ENCODE measurements at regions not wholly inside any gene's neighbourhood (a gene's known extent, or its start where the extent isn't known, plus 50 kb on each side); places are given as distances from the start of the nearest gene placed in this dataset.

GRCh38 chr12:69123919-69124638 lies 115.3 kb upstream of the CPSF6 start:
- no peaks in the 10 kb centered on the region for H3K4me1 ChIP-seq (ENCODE audit: control insufficient read depth, insufficient read depth, low read length, unreplicated experiment)
- H2AFZ ChIP-seq (ENCODE audit: low read length, unreplicated experiment) = no peak overlapping the region
- H3K4me3 ChIP-seq (ENCODE audit: low read depth, low read length) = no peak overlapping the region
- H3K27ac ChIP-seq (ENCODE audit: low read depth, low read length) = no peak overlapping the region
- no peaks in the 10 kb centered on the region for H3K36me3 ChIP-seq (ENCODE audit: insufficient read depth, low read length)
- H3K79me2 ChIP-seq (ENCODE audit: control insufficient read depth, insufficient read depth, low read length, unreplicated experiment) = no peaks in the 10 kb centered on the region
- H3K27me3 ChIP-seq (ENCODE audit: insufficient read depth, low read length) = peaks cover 7% of the 10 kb centered on the region; the same call in 1 of the 2 replicates

DNA sequence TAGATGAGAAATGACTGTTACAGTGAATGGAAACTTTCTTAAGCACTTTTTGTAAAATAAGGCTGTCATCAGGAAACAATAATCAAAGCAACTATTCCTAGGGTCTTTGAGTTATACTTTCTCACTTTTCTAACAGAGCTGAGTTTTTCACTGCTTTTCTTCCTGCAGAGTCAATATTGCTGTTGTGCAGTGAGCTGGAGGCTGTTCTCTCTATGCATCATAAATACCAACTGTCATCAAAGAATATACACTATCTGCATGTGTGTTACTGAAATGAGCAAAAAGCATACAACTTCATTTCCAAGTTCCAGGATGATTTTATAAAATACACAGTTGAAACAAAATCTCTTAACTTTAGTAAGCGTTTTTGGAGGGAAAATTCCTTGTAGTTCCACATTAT lies 110.4 kb upstream of the CPSF6 start:
- Histone ChIP-seq H2AFZ (ENCODE audit: low read length, unreplicated experiment) (no peak overlapping the region), H3K36me3 (ENCODE audit: insufficient read depth, low read length) (no peaks in the 10 kb centered on the region), H3K4me1 (ENCODE audit: control insufficient read depth, insufficient read depth, low read length, unreplicated experiment) (no peaks in the 10 kb centered on the region), H3K27me3 (ENCODE audit: insufficient read depth, low read length) (peaks cover 11% of the 10 kb centered on the region; the same call in 1 of the 2 replicates), H3K4me3 (ENCODE audit: low read depth, low read length) (no peak overlapping the region), H3K79me2 (ENCODE audit: control insufficient read depth, insufficient read depth, low read length, unreplicated experiment) (no peaks in the 10 kb centered on the region), H3K27ac (ENCODE audit: low read depth, low read length) (no peak overlapping the region)

- Histone ChIP-seq H3K4me1 (ENCODE audit: control insufficient read depth, insufficient read depth, low read length, unreplicated experiment) (no peaks in the 10 kb centered on the region), H3K27me3 (ENCODE audit: insufficient read depth, low read length) (peaks cover 11% of the 10 kb centered on the region; the same call in 1 of the 2 replicates), H3K36me3 (ENCODE audit: insufficient read depth, low read length) (no peaks in the 10 kb centered on the region), H3K27ac (ENCODE audit: low read depth, low read length) (no peak overlapping the region), H2AFZ (ENCODE audit: low read length, unreplicated experiment) (no peak overlapping the region), H3K4me3 (ENCODE audit: low read depth, low read length) (no peak overlapping the region), H3K79me2 (ENCODE audit: control insufficient read depth, insufficient read depth, low read length, unreplicated experiment) (no peaks in the 10 kb centered on the region)
Measured at GRCh38 chr12:69129564-69129963, 109.8 kb upstream of the CPSF6 start.

DNA sequence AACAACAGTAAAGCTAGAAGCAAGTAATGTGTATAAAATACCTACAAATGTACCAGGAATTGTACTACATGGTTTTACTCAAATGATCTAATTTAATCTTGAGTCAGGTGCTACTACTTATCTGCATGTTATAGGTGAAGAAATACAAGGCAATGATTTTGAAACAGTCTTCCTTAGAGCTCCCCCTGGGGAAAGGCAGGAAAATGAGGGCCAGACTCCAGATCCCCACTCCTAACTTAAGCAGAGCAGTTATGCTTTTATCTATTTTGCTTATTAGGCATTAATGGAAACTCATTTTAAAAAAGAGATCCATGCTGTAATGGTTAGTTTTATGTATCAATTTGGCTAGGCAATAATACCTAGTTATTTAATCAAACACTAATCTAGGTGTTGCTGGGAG lies 109.3 kb upstream of the CPSF6 start:
- H3K4me1 ChIP-seq (ENCODE audit: control insufficient read depth, insufficient read depth, low read length, unreplicated experiment) = no peaks in the 10 kb centered on the region
- no peaks in the 10 kb centered on the region for H3K36me3 ChIP-seq (ENCODE audit: insufficient read depth, low read length)
- no peak overlapping the region for H3K27ac ChIP-seq (ENCODE audit: low read depth, low read length)

GRCh38 chr12:69131077-69131476 lies 108.3 kb upstream of the CPSF6 start:
- Histone ChIP-seq H3K27me3 (ENCODE audit: insufficient read depth, low read length) (peaks cover 11% of the 10 kb centered on the region; the same call in 1 of the 2 replicates), H3K4me1 (ENCODE audit: control insufficient read depth, insufficient read depth, low read length, unreplicated experiment) (no peaks in the 10 kb centered on the region), H2AFZ (ENCODE audit: low read length, unreplicated experiment) (no peak overlapping the region), H3K27ac (ENCODE audit: low read depth, low read length) (no peak overlapping the region), H3K36me3 (ENCODE audit: insufficient read depth, low read length) (no peaks in the 10 kb centered on the region), H3K4me3 (ENCODE audit: low read depth, low read length) (no peak overlapping the region), H3K79me2 (ENCODE audit: control insufficient read depth, insufficient read depth, low read length, unreplicated experiment) (no peaks in the 10 kb centered on the region)

More for the DNA sequence above, 109.3 kb upstream of the CPSF6 start:
- no peaks in the 10 kb centered on the region for H3K79me2 ChIP-seq (ENCODE audit: control insufficient read depth, insufficient read depth, low read length, unreplicated experiment)
- no peak overlapping the region for H3K4me3 ChIP-seq (ENCODE audit: low read depth, low read length)
- no peak overlapping the region for H2AFZ ChIP-seq (ENCODE audit: low read length, unreplicated experiment)
- peaks cover 11% of the 10 kb centered on the region; the same call in 1 of the 2 replicates for H3K27me3 ChIP-seq (ENCODE audit: insufficient read depth, low read length)

DNA sequence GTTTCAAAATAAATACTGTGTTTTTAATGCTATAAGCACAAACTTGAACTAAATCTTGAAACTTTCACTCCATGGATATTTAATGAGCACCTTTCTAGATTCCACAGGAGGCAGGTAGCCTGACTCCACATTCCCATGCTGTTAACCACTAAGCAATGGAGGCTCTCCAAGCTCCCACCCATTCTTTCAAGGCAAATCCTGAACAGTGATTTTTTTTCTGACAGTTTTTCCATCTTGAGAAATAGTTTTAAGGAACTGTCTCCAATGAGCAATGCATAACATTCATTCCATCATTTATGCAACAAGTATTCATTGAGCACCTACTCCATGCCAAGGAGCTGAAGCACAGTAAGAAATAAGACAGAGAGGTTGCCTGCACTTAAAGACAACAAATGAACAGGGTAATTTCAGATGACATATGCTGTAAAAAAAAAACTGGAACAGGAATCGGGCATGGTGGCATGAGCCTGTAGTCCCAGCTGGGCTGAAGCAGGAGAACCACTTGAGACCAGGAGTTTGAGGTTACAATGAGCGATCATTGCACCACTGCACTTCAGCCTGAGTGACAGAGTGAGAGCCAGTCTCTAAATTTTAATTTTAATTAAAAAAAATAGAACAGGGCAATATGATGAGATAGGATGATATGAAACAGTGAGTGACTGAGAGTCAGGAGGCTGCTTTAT lies 102.3 kb upstream of the CPSF6 start:
- peaks cover 11% of the 10 kb centered on the region; the same call in 1 of the 2 replicates for H3K27me3 ChIP-seq (ENCODE audit: insufficient read depth, low read length)
- H3K4me1 ChIP-seq (ENCODE audit: control insufficient read depth, insufficient read depth, low read length, unreplicated experiment) = no peaks in the 10 kb centered on the region
- no peak overlapping the region for H3K4me3 ChIP-seq (ENCODE audit: low read depth, low read length)
- no peaks in the 10 kb centered on the region for H3K79me2 ChIP-seq (ENCODE audit: control insufficient read depth, insufficient read depth, low read length, unreplicated experiment)
- H3K27ac ChIP-seq (ENCODE audit: low read depth, low read length) = no peak overlapping the region
- H2AFZ ChIP-seq (ENCODE audit: low read length, unreplicated experiment) = no peak overlapping the region
- no peaks in the 10 kb centered on the region for H3K36me3 ChIP-seq (ENCODE audit: insufficient read depth, low read length)

GRCh38 chr12:69141074-69141473 lies 98.3 kb upstream of the CPSF6 start:
- Histone ChIP-seq H3K27me3 (ENCODE audit: insufficient read depth, low read length) (no peaks in the 10 kb centered on the region), H3K36me3 (ENCODE audit: insufficient read depth, low read length) (no peaks in the 10 kb centered on the region), H2AFZ (ENCODE audit: low read length, unreplicated experiment) (no peak overlapping the region), H3K4me1 (ENCODE audit: control insufficient read depth, insufficient read depth, low read length, unreplicated experiment) (no peaks in the 10 kb centered on the region), H3K4me3 (ENCODE audit: low read depth, low read length) (no peak overlapping the region), H3K79me2 (ENCODE audit: control insufficient read depth, insufficient read depth, low read length, unreplicated experiment) (no peaks in the 10 kb centered on the region), H3K27ac (ENCODE audit: low read depth, low read length) (no peak overlapping the region)

DNA sequence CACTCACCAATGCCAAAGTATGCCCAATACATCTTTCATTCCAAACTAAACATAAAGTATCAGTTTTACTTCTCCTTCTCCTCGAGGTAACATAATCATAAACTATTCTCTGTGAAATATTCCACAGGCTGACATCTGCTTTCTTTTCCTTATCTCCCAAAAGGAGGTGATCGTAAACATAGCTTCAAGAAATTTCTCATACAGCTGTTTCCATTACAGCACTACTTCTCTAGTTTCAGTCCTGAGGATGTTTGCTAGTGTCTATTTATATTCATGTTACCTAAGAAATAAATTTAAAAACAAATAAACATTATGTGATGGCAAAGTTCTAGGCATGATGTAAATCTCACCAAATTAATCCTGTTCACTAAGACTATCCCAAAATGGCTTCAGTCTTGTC lies 90.1 kb upstream of the CPSF6 start:
- H3K4me1 ChIP-seq (ENCODE audit: control insufficient read depth, insufficient read depth, low read length, unreplicated experiment) = peaks cover 3% of the 10 kb centered on the region
- H3K27me3 ChIP-seq (ENCODE audit: insufficient read depth, low read length) = no peaks in the 10 kb centered on the region
- no peak overlapping the region for H3K4me3 ChIP-seq (ENCODE audit: low read depth, low read length)
- H2AFZ ChIP-seq (ENCODE audit: low read length, unreplicated experiment) = no peak overlapping the region
- H3K36me3 ChIP-seq (ENCODE audit: insufficient read depth, low read length) = no peaks in the 10 kb centered on the region
- no peak overlapping the region for H3K27ac ChIP-seq (ENCODE audit: low read depth, low read length)
- no peaks in the 10 kb centered on the region for H3K79me2 ChIP-seq (ENCODE audit: control insufficient read depth, insufficient read depth, low read length, unreplicated experiment)

GRCh38 chr12:69150083-69150795 lies 89.1 kb upstream of the CPSF6 start:
- Histone ChIP-seq H2AFZ (ENCODE audit: low read length, unreplicated experiment) (no peak overlapping the region), H3K27me3 (ENCODE audit: insufficient read depth, low read length) (no peaks in the 10 kb centered on the region), H3K36me3 (ENCODE audit: insufficient read depth, low read length) (no peaks in the 10 kb centered on the region), H3K79me2 (ENCODE audit: control insufficient read depth, insufficient read depth, low read length, unreplicated experiment) (no peaks in the 10 kb centered on the region), H3K4me3 (ENCODE audit: low read depth, low read length) (no peak overlapping the region), H3K27ac (ENCODE audit: low read depth, low read length) (no peak overlapping the region), H3K4me1 (ENCODE audit: control insufficient read depth, insufficient read depth, low read length, unreplicated experiment) (peaks cover 3% of the 10 kb centered on the region)

- no peak overlapping the region for H2AFZ ChIP-seq (ENCODE audit: low read length, unreplicated experiment)
- H3K27me3 ChIP-seq (ENCODE audit: insufficient read depth, low read length) = no peaks in the 10 kb centered on the region
- H3K36me3 ChIP-seq (ENCODE audit: insufficient read depth, low read length) = no peaks in the 10 kb centered on the region
- no peak overlapping the region for H3K4me3 ChIP-seq (ENCODE audit: low read depth, low read length)
- no peaks in the 10 kb centered on the region for H3K79me2 ChIP-seq (ENCODE audit: control insufficient read depth, insufficient read depth, low read length, unreplicated experiment)
- H3K4me1 ChIP-seq (ENCODE audit: control insufficient read depth, insufficient read depth, low read length, unreplicated experiment) = peaks cover 3% of the 10 kb centered on the region
- H3K27ac ChIP-seq (ENCODE audit: low read depth, low read length) = no peak overlapping the region
Measured at GRCh38 chr12:69150796-69151127, 88.6 kb upstream of the CPSF6 start.
